ENCODE measurements at regions not wholly inside any gene's neighbourhood (a gene's known extent, or its start where the extent isn't known, plus 50 kb on each side); places are given as distances from the start of the nearest gene placed in this dataset.

GRCh38 chr5:101160002-101160401, 256.9 kb upstream of the ST8SIA4 start:
- Histone ChIP-seq H3K27me3 (ENCODE audit: control insufficient read depth in 4 of 4, insufficient read depth in 4 of 4, low read length in 3 of 4) (no peaks in the 10 kb centered on the region), H3K4me1 (ENCODE audit: control insufficient read depth in 4 of 4, insufficient read depth in 4 of 4, low read length in 3 of 4) (no peaks in the 10 kb centered on the region), H3K4me3 (ENCODE audit: low read depth in 1 of 3, low read length in 3 of 3) (no peak overlapping the region), H3K9me3 (ENCODE audit: control insufficient read depth in 4 of 4, low read length in 3 of 4) (no peaks in the 10 kb centered on the region), H3K36me3 (ENCODE audit: control insufficient read depth in 4 of 4, insufficient read depth in 3 of 4, low read depth in 1 of 4, low read length in 3 of 4) (no peaks in the 10 kb centered on the region), H3K9ac (ENCODE audit: low read depth in 1 of 2, low read length in 2 of 2) (no peak overlapping the region), H3K27ac (ENCODE audit: low read depth in 1 of 2, low read length in 2 of 2) (no peak overlapping the region)
- WGBS: 69% methylated on average over 1 of the region's 1 CpG
- DNase-seq (ENCODE audit: low spot score): no peak
- no peak for TF ChIP-seq FOXA2 (IDR thresholded peaks at IDR 0.05)
- no peak for TF ChIP-seq ATF3 (IDR thresholded peaks at IDR 0.05)
- no peak for TF ChIP-seq GABPA (IDR thresholded peaks at IDR 0.05 in 1 of 2, conservative IDR thresholded peaks at IDR 0.05 in 1 of 2)

GRCh38 chr5:101159006-101159405, 255.9 kb upstream of the ST8SIA4 start:
- Histone ChIP-seq H3K9me3 (ENCODE audit: control insufficient read depth in 4 of 4, low read length in 3 of 4) (no peaks in the 10 kb centered on the region), H3K27me3 (ENCODE audit: control insufficient read depth in 4 of 4, insufficient read depth in 4 of 4, low read length in 3 of 4) (no peaks in the 10 kb centered on the region), H3K9ac (ENCODE audit: low read depth in 1 of 2, low read length in 2 of 2) (no peak overlapping the region), H3K36me3 (ENCODE audit: control insufficient read depth in 4 of 4, insufficient read depth in 3 of 4, low read depth in 1 of 4, low read length in 3 of 4) (no peaks in the 10 kb centered on the region), H3K4me3 (ENCODE audit: low read depth in 1 of 3, low read length in 3 of 3) (no peak overlapping the region), H3K4me1 (ENCODE audit: control insufficient read depth in 4 of 4, insufficient read depth in 4 of 4, low read length in 3 of 4) (no peaks in the 10 kb centered on the region), H3K27ac (ENCODE audit: low read depth in 1 of 2, low read length in 2 of 2) (no peak overlapping the region)
- TF ChIP-seq MAX (IDR thresholded peaks at IDR 0.05): no peak
- no peak for TF ChIP-seq EGR1 (IDR thresholded peaks at IDR 0.05; ENCODE audit: low read depth in 2 of 2)
- TF ChIP-seq TAF1 (conservative IDR thresholded peaks at IDR 0.05): no peak
- TF ChIP-seq ATF3 (IDR thresholded peaks at IDR 0.05): no peak
- TF ChIP-seq RAD21 (IDR thresholded peaks at IDR 0.05): no peak
- no peak for TF ChIP-seq HNF4A (conservative IDR thresholded peaks at IDR 0.05)
- no peak for TF ChIP-seq ZBTB33 (IDR thresholded peaks at IDR 0.05)
- no peak for TF ChIP-seq SP1 (IDR thresholded peaks at IDR 0.05)
- no peak for TF ChIP-seq RXRA (IDR thresholded peaks at IDR 0.05)
- TF ChIP-seq FOXA1 (IDR thresholded peaks at IDR 0.05): no peak
- no peak for TF ChIP-seq REST (IDR thresholded peaks at IDR 0.05)
- no peak for TF ChIP-seq FOXA2 (IDR thresholded peaks at IDR 0.05)
- no peak for TF ChIP-seq HNF4G (IDR thresholded peaks at IDR 0.05)
- TF ChIP-seq YY1 (IDR thresholded peaks at IDR 0.05): no peak
- TF ChIP-seq GABPA (IDR thresholded peaks at IDR 0.05 in 1 of 2, conservative IDR thresholded peaks at IDR 0.05 in 1 of 2): no peak
- TF ChIP-seq CTCF (IDR thresholded peaks at IDR 0.05; ENCODE audit: low read depth, low read length, missing input control): no peak
- DNase-seq (ENCODE audit: low spot score): no peak
- WGBS: 86% methylated on average over 2 of the region's 2 CpGs

All from liver (tissue), 8 donors.